ENCODE measurements at regions not wholly inside any gene's neighbourhood (a gene's known extent, or its start where the extent isn't known, plus 50 kb on each side); places are given as distances from the start of the nearest gene placed in this dataset.

GRCh38 chrX:138930583-138930945, 219.0 kb upstream of the FGF13 start (continued):
- TF ChIP-seq, protein P1, sequence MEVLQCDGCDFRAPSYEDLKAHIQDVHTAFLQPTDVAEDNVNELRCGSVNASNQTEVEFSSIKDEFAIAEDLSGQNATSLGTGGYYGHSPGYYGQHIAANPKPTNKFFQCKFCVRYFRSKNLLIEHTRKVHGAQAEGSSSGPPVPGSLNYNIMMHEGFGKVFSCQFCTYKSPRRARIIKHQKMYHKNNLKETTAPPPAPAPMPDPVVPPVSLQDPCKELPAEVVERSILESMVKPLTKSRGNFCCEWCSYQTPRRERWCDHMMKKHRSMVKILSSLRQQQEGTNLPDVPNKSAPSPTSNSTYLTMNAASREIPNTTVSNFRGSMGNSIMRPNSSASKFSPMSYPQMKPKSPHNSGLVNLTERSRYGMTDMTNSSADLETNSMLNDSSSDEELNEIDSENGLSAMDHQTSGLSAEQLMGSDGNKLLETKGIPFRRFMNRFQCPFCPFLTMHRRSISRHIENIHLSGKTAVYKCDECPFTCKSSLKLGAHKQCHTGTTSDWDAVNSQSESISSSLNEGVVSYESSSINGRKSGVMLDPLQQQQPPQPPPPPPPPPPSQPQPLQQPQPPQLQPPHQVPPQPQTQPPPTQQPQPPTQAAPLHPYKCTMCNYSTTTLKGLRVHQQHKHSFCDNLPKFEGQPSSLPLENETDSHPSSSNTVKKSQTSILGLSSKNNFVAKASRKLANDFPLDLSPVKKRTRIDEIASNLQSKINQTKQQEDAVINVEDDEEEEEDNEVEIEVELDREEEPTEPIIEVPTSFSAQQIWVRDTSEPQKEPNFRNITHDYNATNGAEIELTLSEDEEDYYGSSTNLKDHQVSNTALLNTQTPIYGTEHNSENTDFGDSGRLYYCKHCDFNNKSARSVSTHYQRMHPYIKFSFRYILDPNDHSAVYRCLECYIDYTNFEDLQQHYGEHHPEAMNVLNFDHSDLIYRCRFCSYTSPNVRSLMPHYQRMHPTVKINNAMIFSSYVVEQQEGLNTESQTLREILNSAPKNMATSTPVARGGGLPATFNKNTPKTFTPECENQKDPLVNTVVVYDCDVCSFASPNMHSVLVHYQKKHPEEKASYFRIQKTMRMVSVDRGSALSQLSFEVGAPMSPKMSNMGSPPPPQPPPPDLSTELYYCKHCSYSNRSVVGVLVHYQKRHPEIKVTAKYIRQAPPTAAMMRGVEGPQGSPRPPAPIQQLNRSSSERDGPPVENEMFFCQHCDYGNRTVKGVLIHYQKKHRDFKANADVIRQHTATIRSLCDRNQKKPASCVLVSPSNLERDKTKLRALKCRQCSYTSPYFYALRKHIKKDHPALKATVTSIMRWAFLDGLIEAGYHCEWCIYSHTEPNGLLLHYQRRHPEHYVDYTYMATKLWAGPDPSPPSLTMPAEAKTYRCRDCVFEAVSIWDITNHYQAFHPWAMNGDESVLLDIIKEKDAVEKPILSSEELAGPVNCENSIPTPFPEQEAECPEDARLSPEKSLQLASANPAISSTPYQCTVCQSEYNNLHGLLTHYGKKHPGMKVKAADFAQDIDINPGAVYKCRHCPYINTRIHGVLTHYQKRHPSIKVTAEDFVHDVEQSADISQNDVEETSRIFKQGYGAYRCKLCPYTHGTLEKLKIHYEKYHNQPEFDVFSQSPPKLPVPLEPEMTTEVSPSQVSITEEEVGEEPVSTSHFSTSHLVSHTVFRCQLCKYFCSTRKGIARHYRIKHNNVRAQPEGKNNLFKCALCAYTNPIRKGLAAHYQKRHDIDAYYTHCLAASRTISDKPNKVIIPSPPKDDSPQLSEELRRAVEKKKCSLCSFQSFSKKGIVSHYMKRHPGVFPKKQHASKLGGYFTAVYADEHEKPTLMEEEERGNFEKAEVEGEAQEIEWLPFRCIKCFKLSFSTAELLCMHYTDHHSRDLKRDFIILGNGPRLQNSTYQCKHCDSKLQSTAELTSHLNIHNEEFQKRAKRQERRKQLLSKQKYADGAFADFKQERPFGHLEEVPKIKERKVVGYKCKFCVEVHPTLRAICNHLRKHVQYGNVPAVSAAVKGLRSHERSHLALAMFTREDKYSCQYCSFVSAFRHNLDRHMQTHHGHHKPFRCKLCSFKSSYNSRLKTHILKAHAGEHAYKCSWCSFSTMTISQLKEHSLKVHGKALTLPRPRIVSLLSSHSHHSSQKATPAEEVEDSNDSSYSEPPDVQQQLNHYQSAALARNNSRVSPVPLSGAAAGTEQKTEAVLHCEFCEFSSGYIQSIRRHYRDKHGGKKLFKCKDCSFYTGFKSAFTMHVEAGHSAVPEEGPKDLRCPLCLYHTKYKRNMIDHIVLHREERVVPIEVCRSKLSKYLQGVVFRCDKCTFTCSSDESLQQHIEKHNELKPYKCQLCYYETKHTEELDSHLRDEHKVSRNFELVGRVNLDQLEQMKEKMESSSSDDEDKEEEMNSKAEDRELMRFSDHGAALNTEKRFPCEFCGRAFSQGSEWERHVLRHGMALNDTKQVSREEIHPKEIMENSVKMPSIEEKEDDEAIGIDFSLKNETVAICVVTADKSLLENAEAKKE (CRISPR knock-in tag; IDR thresholded peaks at IDR 0.05) = no peak
- no peak for TF ChIP-seq STAT1 (IDR thresholded peaks at IDR 0.05; ENCODE audit: unreplicated experiment)

DNA sequence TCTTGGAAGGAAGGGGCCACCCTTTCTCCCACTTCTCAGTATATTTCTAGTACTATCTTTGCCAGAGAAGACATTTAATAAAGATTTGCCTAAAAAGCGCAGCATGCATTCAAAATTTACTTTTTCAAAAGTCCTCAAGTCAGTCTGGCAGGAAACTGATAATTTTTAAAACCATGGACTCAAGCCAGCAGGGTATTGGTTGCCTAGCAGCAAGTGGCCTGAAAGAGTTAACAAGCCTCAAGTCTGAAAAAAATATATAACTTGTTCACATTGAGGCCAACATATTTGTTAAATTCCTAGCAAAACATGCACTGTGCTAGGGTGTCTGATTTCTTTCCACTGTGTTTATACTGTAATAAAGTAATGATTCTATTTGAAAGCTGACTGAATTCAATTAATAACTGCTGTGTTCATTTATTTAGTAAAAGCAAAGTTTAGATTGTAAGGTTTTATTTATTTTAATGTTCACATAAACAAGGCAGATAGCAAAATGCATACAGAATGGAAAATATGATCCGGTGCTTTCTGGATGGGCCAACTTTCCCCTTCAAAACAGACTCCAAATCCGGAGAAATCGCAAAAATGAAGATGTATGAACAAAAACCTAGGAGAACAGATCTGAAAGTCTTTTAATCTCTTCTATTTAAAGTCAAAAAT, 218.5 kb upstream of the FGF13 start:
- H3K27me3 Mint-ChIP-seq (ENCODE audit: insufficient read depth, low read depth, poor library complexity) = peaks cover 1% of the 10 kb centered on the region
- Histone ChIP-seq H3K4me2 (no peak overlapping the region), H3K4me3 (no peak overlapping the region), H4K20me1 (replicated peaks; ENCODE audit: insufficient read depth) (no peaks in the 10 kb centered on the region), H3F3A (replicated peaks; ENCODE audit: low read depth) (no peaks in the 10 kb centered on the region), H3K79me2 (replicated peaks; ENCODE audit: insufficient read depth) (no peaks in the 10 kb centered on the region), H2AFZ (no peak overlapping the region), H3K27ac (ENCODE audit: low read depth) (no peak overlapping the region), H3K27me3 (ENCODE audit: insufficient read depth) (no peaks in the 10 kb centered on the region), H3K9me2 (ENCODE audit: insufficient read depth) (no peaks in the 10 kb centered on the region), H3K36me3 (ENCODE audit: insufficient read depth) (no peaks in the 10 kb centered on the region), H3K4me1 (ENCODE audit: insufficient read depth) (no peaks in the 10 kb centered on the region)
- DNase-seq (ENCODE audit: low spot score) (no peak), ATAC-seq (no peak)
- no peaks in the 10 kb centered on the region for H3K9me3 Mint-ChIP-seq
- H3K4me3 Mint-ChIP-seq = no peak overlapping the region
- H3K4me1 Mint-ChIP-seq = no peaks in the 10 kb centered on the region; the same call in 2 of the 3 replicates
- no peak overlapping the region for H3K27ac Mint-ChIP-seq
- H3K36me3 Mint-ChIP-seq (ENCODE audit: low read depth) = no peaks in the 10 kb centered on the region
- TF ChIP-seq NANOG (IDR thresholded peaks at IDR 0.05; ENCODE audit: borderline replicate concordance) (no peak), EZH2 (IDR thresholded peaks at IDR 0.05; ENCODE audit: low read depth, unreplicated experiment) (no peak), ZNF331 (CRISPR knock-in tag; IDR thresholded peaks at IDR 0.05; ENCODE audit: low read depth) (no peak), EZH2phosphoT487 (IDR thresholded peaks at IDR 0.05; ENCODE audit: unreplicated experiment) (no peak), JUNB (IDR thresholded peaks at IDR 0.05; ENCODE audit: unreplicated experiment) (no peak), CTCF (conservative IDR thresholded peaks at IDR 0.05; ENCODE audit: low read depth in 2 of 2) (no peak)
- TF ChIP-seq, protein P1 (CRISPR knock-in tag; IDR thresholded peaks at IDR 0.05) = no peak
